WTC11 (cell line): ENCODE measurements at regions not wholly inside any gene's neighbourhood (a gene's known extent, or its start where the extent isn't known, plus 50 kb on each side); places are given as distances from the start of the nearest gene placed in this dataset.

ENCODE experiments used
- ATAC-seq: fragments of 200-7000 bp; cut with Tn5 transposase; 2 replicates; pipeline ENCODE4 v1.10.0; 2021; ENCODE audit warnings: mild to moderate bottlenecking, moderate library complexity
- CTCF ChIA-PET: fragments of 300-600 bp; sonication (Branson Sonifier 250); formaldehyde crosslinking; loops from one replicate; lab custom pipeline; 2021; ENCODE audit warnings: antibody characterized with exemption; lab: Charles Lee
- POLR2A ChIA-PET: fragments of 350-600 bp; sonication (Branson Sonifier 250); formaldehyde crosslinking; loops from one replicate; lab custom pipeline; 2021; ENCODE audit warnings: antibody characterized with exemption; lab: Charles Lee
- DNase-seq: peaks from one replicate; pipeline ENCODE4 v3.0.0; 2021; ENCODE audit warnings: low spot score
- H3K27ac Mint-ChIP-seq: 2 replicates; pipeline ENCODE4 v1.8.0; 2021; ENCODE audit warnings: mixed read lengths
- H3K27me3 Mint-ChIP-seq: 2 replicates; pipeline ENCODE4 v1.8.0; 2021; ENCODE audit warnings: low read depth, mild to moderate bottlenecking, moderate library complexity, mixed read lengths
- H3K36me3 Mint-ChIP-seq: 2 replicates; pipeline ENCODE4 v1.8.0; 2021; ENCODE audit warnings: mixed read lengths
- H3K4me1 Mint-ChIP-seq: 2 replicates; pipeline ENCODE4 v1.8.0; 2022; ENCODE audit warnings: mixed read lengths
- H3K4me3 Mint-ChIP-seq: 2 replicates; pipeline ENCODE4 v1.8.0; 2021; ENCODE audit warnings: mild to moderate bottlenecking, moderate library complexity, mixed read lengths
- H3K9me3 Mint-ChIP-seq: 2 replicates; pipeline ENCODE4 v1.8.0; 2021; ENCODE audit warnings: mixed read lengths
- CBFB ChIP-seq: sonication (generic); formaldehyde crosslinking; IDR thresholded peaks from 2 replicates; pipeline ENCODE4 v1.8.1; 2022; ENCODE audit warnings: mild to moderate bottlenecking, low read depth, missing genetic modification reagents
- EMX1 ChIP-seq: fragments of 250-450 bp; sonication (Bioruptor Pico); IDR thresholded peaks from 2 replicates; pipeline ENCODE4 v1.8.0; 2021; ENCODE audit warnings: mild to moderate bottlenecking
- JUN ChIP-seq: sonication (generic); formaldehyde crosslinking; IDR thresholded peaks from 2 replicates; pipeline ENCODE4 v1.8.0; 2023; ENCODE audit warnings: mild to moderate bottlenecking, missing genetic modification reagents
- MAX ChIP-seq: sonication (generic); formaldehyde crosslinking; IDR thresholded peaks from 2 replicates; pipeline ENCODE4 v1.8.0; 2022; ENCODE audit warnings: mild to moderate bottlenecking, missing genetic modification reagents
- MLX ChIP-seq: sonication (generic); formaldehyde crosslinking; IDR thresholded peaks from 2 replicates; pipeline ENCODE4 v1.8.1; 2023; ENCODE audit warnings: mild to moderate bottlenecking, missing genetic modification reagents, moderate library complexity
- NR3C1 ChIP-seq: sonication (generic); formaldehyde crosslinking; conservative IDR thresholded peaks from 2 replicates; pipeline ENCODE4 v1.8.1; 2023; ENCODE audit warnings: low read depth, mild to moderate bottlenecking, missing genetic modification reagents
- OVOL2 ChIP-seq: fragments of 250-450 bp; sonication (Bioruptor Pico); IDR thresholded peaks from 2 replicates; pipeline ENCODE4 v1.9.0; 2021; ENCODE audit warnings: mild to moderate bottlenecking, borderline replicate concordance
- PRDM15 ChIP-seq: sonication (generic); formaldehyde crosslinking; IDR thresholded peaks from 2 replicates; pipeline ENCODE4 v1.8.0; 2022; ENCODE audit warnings: missing genetic modification reagents
- SMAD3 ChIP-seq: sonication (generic); formaldehyde crosslinking; IDR thresholded peaks from 2 replicates; pipeline ENCODE4 v1.8.0; 2022; ENCODE audit warnings: missing genetic modification reagents, mild to moderate bottlenecking, borderline replicate concordance
- SMAD4 ChIP-seq: sonication (generic); formaldehyde crosslinking; IDR thresholded peaks from 2 replicates; pipeline ENCODE4 v1.8.0; 2022; ENCODE audit warnings: mild to moderate bottlenecking, missing genetic modification reagents
- STAT6 ChIP-seq: sonication (generic); formaldehyde crosslinking; conservative IDR thresholded peaks from 2 replicates; pipeline ENCODE4 v1.8.1; 2023; ENCODE audit warnings: mild to moderate bottlenecking, low read depth, missing genetic modification reagents, moderate library complexity
- TCF7 ChIP-seq: sonication (generic); formaldehyde crosslinking; IDR thresholded peaks from 2 replicates; pipeline ENCODE4 v1.8.0; 2022; ENCODE audit warnings: mild to moderate bottlenecking, low read depth, missing genetic modification reagents, moderate library complexity
- ZNF138 ChIP-seq: sonication (generic); formaldehyde crosslinking; conservative IDR thresholded peaks from 2 replicates; pipeline ENCODE4 v1.8.1; 2022; ENCODE audit warnings: mild to moderate bottlenecking, moderate library complexity, missing genetic modification reagents
- ZNF512 ChIP-seq: sonication (generic); formaldehyde crosslinking; IDR thresholded peaks from 2 replicates; pipeline ENCODE4 v1.8.1; 2022; ENCODE audit warnings: missing genetic modification reagents, borderline replicate concordance

- TF ChIP-seq PRDM15 (CRISPR knock-in tag), result no peak
- no peak for TF ChIP-seq JUN (CRISPR knock-in tag)
- no peak for TF ChIP-seq EMX1 (CRISPR knock-in tag)
- TF ChIP-seq TCF7 (CRISPR knock-in tag), result no peak
- TF ChIP-seq ZNF512 (CRISPR knock-in tag), result no peak
- no peak for TF ChIP-seq MLX (CRISPR knock-in tag)
- no peak for TF ChIP-seq STAT6 (CRISPR knock-in tag)
Measured at GRCh38 chr10:47186941-47187340, 113.1 kb upstream of the GDF10 start (continued).

GRCh38 chr10:47187592-47187991 is 112.4 kb upstream of the GDF10 start:
- ChIA-PET CTCF (no interaction called here), POLR2A (no interaction called here)
- Mint-ChIP-seq H3K36me3 (no peaks in the 10 kb centered on the region), H3K4me1 (no peaks in the 10 kb centered on the region), H3K27me3 (no peaks in the 10 kb centered on the region), H3K27ac (no peak overlapping the region), H3K9me3 (peaks cover 23% of the 10 kb centered on the region; the same call in 1 of the 2 replicates), H3K4me3 (no peak overlapping the region)
- no peak for DNase-seq
- no peak for ATAC-seq
- TF ChIP-seq SMAD3 (CRISPR knock-in tag), result no peak
- no peak for TF ChIP-seq CBFB (CRISPR knock-in tag)
- TF ChIP-seq STAT6 (CRISPR knock-in tag), result no peak
- no peak for TF ChIP-seq NR3C1 (CRISPR knock-in tag)
- no peak for TF ChIP-seq SMAD4 (CRISPR knock-in tag)
- no peak for TF ChIP-seq MAX (CRISPR knock-in tag)
- TF ChIP-seq OVOL2 (CRISPR knock-in tag), result no peak
- no peak for TF ChIP-seq ZNF138 (CRISPR knock-in tag)
